DMS153 treated with DMSO at 0.1 percent for 48 hours (cell line): ENCODE measurements at regions not wholly inside any gene's neighbourhood (a gene's known extent, or its start where the extent isn't known, plus 50 kb on each side); places are given as distances from the start of the nearest gene placed in this dataset.

Experiments used
- DNase-seq: peaks from one replicate; lab custom pipeline; 2025; ENCODE audit not compliant: unreplicated experiment; lab: John Stamatoyannopoulos, UW

- DNase-seq: no peak
These were observed 2134.7 kb downstream of the PCDH9 start for GRCh38 chr13:65095161-65096082.

- no peak for DNase-seq
These were observed 2136.8 kb downstream of the PCDH9 start for GRCh38 chr13:65093357-65093756.

- no peak for DNase-seq
These were observed 2139.1 kb downstream of the PCDH9 start for GRCh38 chr13:65091031-65091430.

- DNase-seq: no peak
These were observed 2139.9 kb downstream of the PCDH9 start for GRCh38 chr13:65090186-65090585.

GRCh38 chr13:65088906-65089305, 2141.2 kb downstream of the PCDH9 start:
- DNase-seq: no peak

GRCh38 chr13:65085977-65086376, 2144.2 kb downstream of the PCDH9 start:
- DNase-seq: no peak

GRCh38 chr13:65074248-65074647, 2155.9 kb downstream of the PCDH9 start:
- no peak for DNase-seq

- DNase-seq: no peak
These were observed 2165.2 kb downstream of the PCDH9 start for GRCh38 chr13:65064967-65065366.

GRCh38 chr13:65063753-65064152, 2166.4 kb downstream of the PCDH9 start:
- no peak for DNase-seq

GRCh38 chr13:65057986-65058385, 2172.2 kb downstream of the PCDH9 start:
- DNase-seq: no peak

- DNase-seq: no peak
These were observed 2175.9 kb downstream of the PCDH9 start for GRCh38 chr13:65054277-65054676.

- no peak for DNase-seq
These were observed 2193.1 kb downstream of the PCDH9 start for GRCh38 chr13:65036999-65037398.

- DNase-seq: no peak
These were observed 2194.8 kb downstream of the PCDH9 start for GRCh38 chr13:65035302-65035701.

GRCh38 chr13:65034266-65034665, 2195.9 kb downstream of the PCDH9 start:
- DNase-seq: no peak

GRCh38 chr13:65032825-65033224, 2197.3 kb downstream of the PCDH9 start:
- no peak for DNase-seq

GRCh38 chr13:65028101-65028500, 2202.0 kb downstream of the PCDH9 start:
- no peak for DNase-seq

- no peak for DNase-seq
These were observed 2203.6 kb downstream of the PCDH9 start for GRCh38 chr13:65026505-65026904.

GRCh38 chr13:65011378-65011777, 2218.8 kb downstream of the PCDH9 start:
- no peak for DNase-seq

GRCh38 chr13:64997438-64997837, 2232.7 kb downstream of the PCDH9 start:
- no peak for DNase-seq

- no peak for DNase-seq
These were observed 2236.5 kb downstream of the PCDH9 start for GRCh38 chr13:64993514-64994164.

GRCh38 chr13:64992314-64992713, 2237.8 kb downstream of the PCDH9 start:
- DNase-seq: no peak

GRCh38 chr13:64985075-64985474, 2245.1 kb downstream of the PCDH9 start:
- no peak for DNase-seq
